Caki2 (cell line): ENCODE measurements at regions not wholly inside any gene's neighbourhood (a gene's known extent, or its start where the extent isn't known, plus 50 kb on each side); places are given as distances from the start of the nearest gene placed in this dataset.
A peak's percentile ranks its signal among the peaks of the same experiment; 100 is the strongest.

Experiments
- DNase-seq: peaks from one replicate; pipeline ENCODE4 v3.0.0-alpha.2; 2015; ENCODE audit warnings: low read depth
- in situ Hi-C: cut with HindIII; loops from 2 replicates; pipeline ENCODE4 v1.10.0; 2016; ENCODE audit warnings: low sequenced_read_pairs, low pct_unique_long_range_greater_than_20kb, mixed read lengths

- in situ Hi-C loops: no loop called here
Observed at GRCh38 chr16:82236415-82236814, 66.4 kb upstream of the MPHOSPH6 start.

GRCh38 chr16:82232806-82233205, 62.8 kb upstream of the MPHOSPH6 start:
- in situ Hi-C loops: no loop called here
- DNase-seq: no peak

More at GRCh38 chr16:82236415-82236814, 66.4 kb upstream of the MPHOSPH6 start:
- no peak for DNase-seq

DNA sequence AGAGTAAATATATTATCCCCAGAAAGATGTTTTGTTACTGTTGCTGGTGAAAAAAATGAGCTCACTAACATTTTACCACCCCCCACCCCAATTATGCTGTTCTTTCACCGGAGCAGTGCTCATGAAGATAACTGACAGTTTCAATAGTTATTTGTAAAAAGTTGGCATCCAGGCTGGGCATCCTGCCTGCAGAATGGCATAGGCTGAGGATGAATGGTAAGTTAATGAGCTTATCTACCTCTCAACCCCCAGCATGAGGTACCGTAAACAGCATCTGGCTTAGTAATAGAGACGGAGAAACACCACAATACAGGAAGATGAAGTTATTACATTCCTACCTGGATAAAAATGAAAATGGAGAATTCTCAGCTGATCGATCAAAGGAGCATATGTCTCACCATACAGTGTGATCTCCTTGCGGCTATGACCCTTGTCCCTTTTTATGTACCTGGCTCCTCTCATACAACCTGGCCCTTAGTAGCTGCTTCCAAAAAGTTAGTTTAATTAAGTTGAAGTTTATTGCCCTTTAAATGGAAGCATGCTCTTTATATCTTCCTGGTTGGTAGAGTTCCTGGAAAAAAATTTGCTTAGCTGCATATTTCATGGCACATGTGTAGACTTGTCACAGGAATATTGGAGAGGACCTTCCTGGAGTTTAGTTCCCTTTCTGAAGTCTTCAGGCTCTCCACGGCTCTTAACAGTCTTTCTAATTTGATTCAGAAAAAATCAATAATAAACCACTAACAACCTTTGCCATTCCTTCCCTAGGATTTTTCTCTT, 61.2 kb upstream of the MPHOSPH6 start:
- no peak for DNase-seq
- in situ Hi-C loops: no loop called here

GRCh38 chr16:82229800-82230619, 60.0 kb upstream of the MPHOSPH6 start:
- peak; percentile 31 for DNase-seq
- in situ Hi-C loops: no loop called here

DNA sequence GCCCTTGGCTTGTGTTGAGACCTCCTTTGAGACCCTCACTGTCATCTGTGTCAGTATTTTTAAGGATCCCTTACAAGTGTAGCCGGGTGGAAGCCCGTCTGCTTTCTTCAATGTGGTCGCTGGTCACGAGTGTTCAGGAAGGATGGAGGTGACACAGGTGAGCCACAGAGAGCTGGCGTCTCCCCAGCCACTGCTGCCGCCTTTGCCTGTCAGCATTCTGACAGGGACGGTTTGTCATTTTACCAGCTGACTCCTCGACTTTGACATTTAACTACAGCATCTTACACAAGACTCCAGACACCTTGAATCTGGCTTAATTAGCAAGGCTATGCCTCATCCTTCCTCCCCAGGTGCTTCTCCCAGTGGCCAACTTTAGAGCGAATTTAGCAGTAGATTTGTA, 56.3 kb upstream of the MPHOSPH6 start:
- DNase-seq: no peak
- in situ Hi-C loops: no loop called here

DNA sequence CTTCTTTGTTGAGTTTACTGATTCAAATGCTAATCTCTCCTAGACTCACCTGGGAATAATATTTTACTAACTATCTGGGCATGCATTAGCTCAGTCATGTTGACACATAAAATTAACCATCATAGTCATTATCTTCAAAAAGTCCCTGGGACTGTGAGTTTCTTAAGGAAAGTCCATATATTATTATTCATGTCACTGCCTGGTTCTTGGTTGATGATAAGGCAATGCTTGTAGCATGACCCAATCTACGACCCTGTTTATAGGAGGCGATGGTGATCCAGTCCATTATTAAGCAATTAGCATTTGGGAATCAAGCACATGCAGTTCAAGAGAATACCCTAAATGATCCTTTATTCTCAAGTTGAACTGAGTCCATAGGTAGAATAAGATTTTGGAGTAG, 54.8 kb upstream of the MPHOSPH6 start:
- no peak for DNase-seq
- in situ Hi-C loops: no loop called here

DNA sequence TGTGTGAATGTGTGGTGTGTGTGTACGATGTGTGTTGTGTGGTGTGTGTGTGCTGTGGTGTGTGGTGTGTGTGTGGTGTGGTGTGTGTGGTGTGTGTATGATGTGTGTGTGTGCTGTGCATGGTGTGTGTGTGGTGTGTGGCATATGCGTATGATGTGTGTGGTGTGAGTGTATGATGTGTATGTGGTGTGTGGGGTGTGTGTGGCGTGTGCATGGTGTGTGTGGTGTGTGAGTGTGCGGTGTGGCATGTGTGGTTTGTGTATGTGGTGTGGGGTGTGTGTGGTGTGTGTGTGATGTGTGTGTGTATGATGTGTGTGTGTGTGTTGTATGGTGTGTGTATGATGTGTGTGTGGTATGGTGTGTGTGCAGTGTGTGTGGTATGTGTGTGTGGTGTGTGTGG, 50.5 kb upstream of the MPHOSPH6 start:
- in situ Hi-C loops: no loop called here
- DNase-seq: no peak
